Osteoblast (primary cell): ENCODE measurements at regions not wholly inside any gene's neighbourhood (a gene's known extent, or its start where the extent isn't known, plus 50 kb on each side); places are given as distances from the start of the nearest gene placed in this dataset.

Experiments used
- DNase-seq: peaks from one replicate; pipeline ENCODE4 v3.0.0; 2011; ENCODE audit warnings: low spot score, mixed read lengths; ENCODE audit not compliant: insufficient read length; ENCODE audit errors: missing footprints
- H2AFZ ChIP-seq: 2 replicates; pipeline ENCODE4 v1.6.0; 2011; ENCODE audit warnings: mild to moderate bottlenecking, low read length
- H3K27ac ChIP-seq: 2 replicates; pipeline ENCODE4 v1.5.1; 2011; ENCODE audit warnings: mild to moderate bottlenecking, low read depth, low read length, moderate library complexity
- H3K27me3 ChIP-seq: 2 replicates; pipeline ENCODE4 v1.6.0; 2012; ENCODE audit warnings: mild to moderate bottlenecking, control low read depth, inconsistent platforms, low read length, moderate library complexity; ENCODE audit not compliant: insufficient read depth
- H3K36me3 ChIP-seq: 2 replicates; pipeline ENCODE4 v1.5.1; 2011; ENCODE audit warnings: mild to moderate bottlenecking, low read length, control low read depth, moderate library complexity; ENCODE audit not compliant: insufficient read depth
- H3K4me1 ChIP-seq: 2 replicates; pipeline ENCODE4 v1.5.1; 2011; ENCODE audit warnings: mild to moderate bottlenecking, low read length, control low read depth, moderate library complexity; ENCODE audit not compliant: insufficient read depth
- H3K4me2 ChIP-seq: 2 replicates; pipeline ENCODE4 v1.6.0; 2011; ENCODE audit warnings: mild to moderate bottlenecking, low read length; ENCODE audit not compliant: insufficient read depth
- H3K4me3 ChIP-seq: fragments of 200-600 bp; sonication (generic); 3 replicates; pipeline ENCODE4 v1.5.1; 2012; ENCODE audit warnings: mild to moderate bottlenecking, low read length, inconsistent platforms; ENCODE audit not compliant: insufficient read depth
- H3K79me2 ChIP-seq: 2 replicates; pipeline ENCODE4 v1.6.0; 2012; ENCODE audit warnings: mild to moderate bottlenecking, low read length, control low read depth, inconsistent platforms; ENCODE audit not compliant: insufficient read depth
- H3K9me3 ChIP-seq: 2 replicates; pipeline ENCODE4 v1.5.1; 2011; ENCODE audit warnings: low read depth, low read length, control low read depth
- H4K20me1 ChIP-seq: 2 replicates; pipeline ENCODE4 v1.6.0; 2012; ENCODE audit warnings: mild to moderate bottlenecking, low read length, control low read depth; ENCODE audit not compliant: insufficient read depth
- TF ChIP-seq, protein P1 (sequence below): IDR thresholded peaks from 2 replicates; pipeline ENCODE4 v1.5.1; 2011; ENCODE audit warnings: mild to moderate bottlenecking, low read depth, low read length, moderate library complexity; ENCODE audit errors: extremely low read depth

DNA sequence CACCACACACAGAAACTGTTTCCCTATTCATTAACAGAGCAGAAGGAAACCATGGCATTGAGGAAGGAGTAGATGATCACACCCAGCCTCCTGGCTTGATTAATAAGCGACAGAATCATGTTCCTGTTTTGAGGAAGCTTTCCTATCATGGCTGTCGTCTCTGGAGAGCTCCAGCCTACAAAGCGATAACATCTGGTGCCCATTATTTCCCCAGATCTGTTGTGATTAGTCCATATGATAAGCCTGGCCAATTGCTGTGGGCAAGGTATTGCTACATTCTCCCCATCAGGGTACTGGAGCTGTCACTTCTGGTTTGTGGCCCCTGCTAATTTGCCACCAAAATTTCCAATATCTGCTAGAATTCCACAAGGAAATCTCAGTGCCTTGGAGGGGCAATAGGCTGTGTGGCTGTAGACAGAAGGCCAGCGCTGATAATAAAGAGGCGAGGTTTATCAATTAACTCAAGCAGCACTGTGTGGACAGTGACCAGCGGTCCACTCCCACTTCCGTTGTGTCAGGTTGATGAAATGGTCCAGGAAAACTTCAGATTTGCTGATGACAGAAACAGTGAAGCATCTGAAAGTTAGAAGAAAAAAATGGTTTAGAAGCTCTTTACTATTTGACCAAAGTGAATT is 66.4 kb downstream of the OLIG3 start:
- H3K4me2 ChIP-seq = no peak overlapping the region
- H3K27me3 ChIP-seq = peaks cover 10% of the 10 kb centered on the region
- no peak overlapping the region for H3K4me3 ChIP-seq
- no peaks in the 10 kb centered on the region for H3K4me1 ChIP-seq
- H3K79me2 ChIP-seq = no peaks in the 10 kb centered on the region
- no peaks in the 10 kb centered on the region for H4K20me1 ChIP-seq
- no peak overlapping the region for H2AFZ ChIP-seq
- DNase-seq = no peak
- H3K9me3 ChIP-seq = no peaks in the 10 kb centered on the region
- no peak overlapping the region for H3K27ac ChIP-seq
- TF ChIP-seq, protein P1, sequence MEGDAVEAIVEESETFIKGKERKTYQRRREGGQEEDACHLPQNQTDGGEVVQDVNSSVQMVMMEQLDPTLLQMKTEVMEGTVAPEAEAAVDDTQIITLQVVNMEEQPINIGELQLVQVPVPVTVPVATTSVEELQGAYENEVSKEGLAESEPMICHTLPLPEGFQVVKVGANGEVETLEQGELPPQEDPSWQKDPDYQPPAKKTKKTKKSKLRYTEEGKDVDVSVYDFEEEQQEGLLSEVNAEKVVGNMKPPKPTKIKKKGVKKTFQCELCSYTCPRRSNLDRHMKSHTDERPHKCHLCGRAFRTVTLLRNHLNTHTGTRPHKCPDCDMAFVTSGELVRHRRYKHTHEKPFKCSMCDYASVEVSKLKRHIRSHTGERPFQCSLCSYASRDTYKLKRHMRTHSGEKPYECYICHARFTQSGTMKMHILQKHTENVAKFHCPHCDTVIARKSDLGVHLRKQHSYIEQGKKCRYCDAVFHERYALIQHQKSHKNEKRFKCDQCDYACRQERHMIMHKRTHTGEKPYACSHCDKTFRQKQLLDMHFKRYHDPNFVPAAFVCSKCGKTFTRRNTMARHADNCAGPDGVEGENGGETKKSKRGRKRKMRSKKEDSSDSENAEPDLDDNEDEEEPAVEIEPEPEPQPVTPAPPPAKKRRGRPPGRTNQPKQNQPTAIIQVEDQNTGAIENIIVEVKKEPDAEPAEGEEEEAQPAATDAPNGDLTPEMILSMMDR = no peak
- no peaks in the 10 kb centered on the region for H3K36me3 ChIP-seq

DNA sequence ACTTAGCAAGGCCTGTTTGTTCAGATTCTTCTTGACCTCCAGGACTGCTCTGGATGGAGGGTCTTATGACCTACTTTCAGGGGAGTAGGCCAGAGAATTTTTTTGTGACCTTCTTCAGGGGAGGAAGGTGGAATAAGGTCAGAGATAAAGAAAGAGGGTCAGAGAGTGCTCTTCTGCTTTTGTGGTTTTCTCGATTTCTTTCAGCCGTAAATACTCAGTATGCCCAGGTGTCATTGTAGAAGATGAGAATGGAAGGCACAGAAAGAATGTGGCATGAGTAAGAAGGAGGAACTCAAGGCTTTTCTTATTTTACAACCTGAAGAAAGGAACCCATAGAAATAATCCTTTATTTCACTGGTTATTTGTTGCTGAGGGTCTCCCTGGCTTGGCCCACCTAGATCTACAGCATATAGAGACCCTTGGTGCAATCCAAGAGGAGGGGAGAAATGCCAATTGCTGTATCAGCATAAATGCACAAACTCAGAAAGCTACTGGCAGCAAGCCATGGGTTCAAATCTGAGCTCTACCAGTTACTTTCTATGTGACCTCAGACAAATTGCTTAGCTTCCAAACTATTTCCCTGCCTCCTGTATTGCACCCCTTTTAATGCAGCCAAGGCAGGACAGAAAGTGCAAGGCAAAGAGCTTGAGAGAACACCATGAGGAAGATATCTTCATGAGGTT is 68.0 kb downstream of the OLIG3 start:
- TF ChIP-seq, protein P1 = no peak
- Histone ChIP-seq H4K20me1 (no peaks in the 10 kb centered on the region), H3K27me3 (peaks cover 3% of the 10 kb centered on the region), H2AFZ (no peak overlapping the region), H3K4me3 (no peak overlapping the region), H3K79me2 (no peaks in the 10 kb centered on the region), H3K27ac (no peak overlapping the region), H3K9me3 (no peaks in the 10 kb centered on the region), H3K4me1 (no peaks in the 10 kb centered on the region), H3K4me2 (no peak overlapping the region), H3K36me3 (no peaks in the 10 kb centered on the region)
- no peak for DNase-seq

DNA sequence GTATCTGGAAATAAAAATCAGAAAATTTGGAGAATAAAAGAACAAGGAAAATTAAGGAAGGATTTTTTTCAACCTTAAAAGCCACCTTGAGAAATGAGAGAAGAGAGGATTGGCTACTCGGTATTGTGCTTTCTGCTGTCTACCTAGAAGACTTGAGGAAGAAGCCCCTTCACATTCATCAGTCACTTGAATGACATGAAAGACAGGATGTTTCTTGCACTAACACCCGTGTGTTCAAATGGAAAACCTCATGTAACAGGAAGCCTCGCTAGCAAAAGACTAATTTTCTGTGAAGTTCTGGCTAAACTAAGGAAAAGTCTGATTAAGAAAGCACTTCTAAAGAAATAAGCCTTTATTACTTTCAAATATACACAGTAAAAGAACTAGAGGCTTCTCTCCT is 69.9 kb downstream of the OLIG3 start:
- Histone ChIP-seq H3K36me3 (no peaks in the 10 kb centered on the region), H3K27ac (no peak overlapping the region), H3K79me2 (no peaks in the 10 kb centered on the region), H3K4me3 (no peak overlapping the region), H3K27me3 (no peaks in the 10 kb centered on the region), H3K4me2 (no peak overlapping the region), H2AFZ (no peak overlapping the region), H3K4me1 (no peaks in the 10 kb centered on the region), H3K9me3 (no peaks in the 10 kb centered on the region), H4K20me1 (no peaks in the 10 kb centered on the region)
- TF ChIP-seq, protein P1 = no peak
- DNase-seq = no peak

DNA sequence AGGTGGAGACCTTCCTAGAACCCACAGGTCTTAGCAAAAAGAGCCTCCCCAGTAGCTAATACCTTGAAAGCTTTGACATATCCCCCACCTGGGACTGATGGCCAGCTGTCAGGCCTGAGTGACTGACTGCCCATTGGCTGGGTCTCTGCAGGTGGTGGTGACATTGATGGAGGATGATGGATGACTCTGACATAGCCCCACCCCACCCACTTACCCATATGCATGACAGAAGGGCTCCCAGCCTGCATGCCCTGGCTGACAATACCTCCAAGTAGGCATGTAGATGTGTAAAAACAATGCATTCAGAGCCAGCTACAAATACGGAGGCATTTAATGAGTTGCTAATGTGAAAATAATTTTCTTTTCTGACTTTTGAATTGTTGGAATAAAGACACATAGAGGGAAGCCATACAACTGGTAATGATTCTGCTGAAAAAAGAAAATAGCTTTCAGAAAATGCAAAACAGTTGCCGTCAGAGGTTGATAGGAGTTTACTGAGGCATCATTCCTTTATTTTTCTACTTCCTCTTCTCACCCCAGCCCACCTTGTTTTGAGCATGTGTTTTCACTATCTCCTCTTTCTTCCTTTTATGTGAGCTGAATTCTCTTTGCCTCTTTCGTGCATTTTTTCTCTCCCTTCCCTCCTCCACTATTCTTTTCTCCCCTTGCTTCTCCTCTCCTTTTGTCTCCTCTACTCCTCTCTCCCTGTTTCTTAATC is 70.6 kb downstream of the OLIG3 start:
- H3K4me2 ChIP-seq = no peak overlapping the region
- no peaks in the 10 kb centered on the region for H3K9me3 ChIP-seq
- no peak overlapping the region for H2AFZ ChIP-seq
- TF ChIP-seq, protein P1 = no peak
- H3K27me3 ChIP-seq = no peaks in the 10 kb centered on the region
- H3K27ac ChIP-seq = no peak overlapping the region
- no peak for DNase-seq
- no peak overlapping the region for H3K4me3 ChIP-seq
- no peaks in the 10 kb centered on the region for H3K79me2 ChIP-seq
- no peaks in the 10 kb centered on the region for H3K36me3 ChIP-seq
- no peaks in the 10 kb centered on the region for H3K4me1 ChIP-seq
- no peaks in the 10 kb centered on the region for H4K20me1 ChIP-seq
